PC-9 (cell line): ENCODE measurements at regions not wholly inside any gene's neighbourhood (a gene's known extent, or its start where the extent isn't known, plus 50 kb on each side); places are given as distances from the start of the nearest gene placed in this dataset.

ENCODE experiments used
- EZH2 ChIP-seq: fragments of 200-600 bp; sonication (generic); IDR thresholded peaks from 2 replicates; pipeline ENCODE4 v1.8.0; 2017; ENCODE audit warnings: antibody characterized with exemption, low read depth
- TF ChIP-seq, protein P1 (sequence below): fragments of 200-600 bp; sonication (generic); conservative IDR thresholded peaks from 2 replicates; pipeline ENCODE4 v1.6.1; 2017; ENCODE audit warnings: mixed run types, antibody characterized with exemption, mild to moderate bottlenecking, moderate library complexity

DNA sequence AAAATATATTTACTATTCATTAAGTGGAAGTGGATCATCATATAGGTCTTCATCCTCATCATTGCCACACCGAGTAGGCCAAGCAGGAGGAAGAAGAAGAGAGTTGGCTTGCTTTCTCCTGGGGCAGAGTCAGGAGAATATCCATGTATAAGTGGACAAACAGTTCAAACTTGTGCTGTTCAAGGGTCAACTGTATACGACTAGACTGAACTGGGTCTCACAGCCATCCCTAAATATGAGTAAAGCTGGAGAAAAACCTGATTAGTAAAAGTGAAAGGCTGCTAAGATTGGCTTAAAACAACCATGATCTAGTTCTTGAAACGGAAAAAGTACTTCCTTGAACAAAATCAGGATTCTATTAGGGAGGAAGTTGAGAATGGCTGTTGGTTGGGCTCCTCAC lies 276.7 kb upstream of the ADRA1B start:
- TF ChIP-seq, protein P1, sequence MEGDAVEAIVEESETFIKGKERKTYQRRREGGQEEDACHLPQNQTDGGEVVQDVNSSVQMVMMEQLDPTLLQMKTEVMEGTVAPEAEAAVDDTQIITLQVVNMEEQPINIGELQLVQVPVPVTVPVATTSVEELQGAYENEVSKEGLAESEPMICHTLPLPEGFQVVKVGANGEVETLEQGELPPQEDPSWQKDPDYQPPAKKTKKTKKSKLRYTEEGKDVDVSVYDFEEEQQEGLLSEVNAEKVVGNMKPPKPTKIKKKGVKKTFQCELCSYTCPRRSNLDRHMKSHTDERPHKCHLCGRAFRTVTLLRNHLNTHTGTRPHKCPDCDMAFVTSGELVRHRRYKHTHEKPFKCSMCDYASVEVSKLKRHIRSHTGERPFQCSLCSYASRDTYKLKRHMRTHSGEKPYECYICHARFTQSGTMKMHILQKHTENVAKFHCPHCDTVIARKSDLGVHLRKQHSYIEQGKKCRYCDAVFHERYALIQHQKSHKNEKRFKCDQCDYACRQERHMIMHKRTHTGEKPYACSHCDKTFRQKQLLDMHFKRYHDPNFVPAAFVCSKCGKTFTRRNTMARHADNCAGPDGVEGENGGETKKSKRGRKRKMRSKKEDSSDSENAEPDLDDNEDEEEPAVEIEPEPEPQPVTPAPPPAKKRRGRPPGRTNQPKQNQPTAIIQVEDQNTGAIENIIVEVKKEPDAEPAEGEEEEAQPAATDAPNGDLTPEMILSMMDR, result no peak
- TF ChIP-seq EZH2, result no peak
